ENCODE measurements at regions not wholly inside any gene's neighbourhood (a gene's known extent, or its start where the extent isn't known, plus 50 kb on each side); places are given as distances from the start of the nearest gene placed in this dataset.

- no peak for DNase-seq
- H3K4me3 ChIP-seq = no peak overlapping the region
- H3K36me3 ChIP-seq = no peaks in the 10 kb centered on the region
- no peaks in the 10 kb centered on the region for H3K9me3 ChIP-seq
- TF ChIP-seq EP300 (IDR thresholded peaks at IDR 0.05) (no peak), POLR2A (IDR thresholded peaks at IDR 0.05) (no peak), POLR2AphosphoS5 (IDR thresholded peaks at IDR 0.05) (no peak)
- TF ChIP-seq, protein P1, sequence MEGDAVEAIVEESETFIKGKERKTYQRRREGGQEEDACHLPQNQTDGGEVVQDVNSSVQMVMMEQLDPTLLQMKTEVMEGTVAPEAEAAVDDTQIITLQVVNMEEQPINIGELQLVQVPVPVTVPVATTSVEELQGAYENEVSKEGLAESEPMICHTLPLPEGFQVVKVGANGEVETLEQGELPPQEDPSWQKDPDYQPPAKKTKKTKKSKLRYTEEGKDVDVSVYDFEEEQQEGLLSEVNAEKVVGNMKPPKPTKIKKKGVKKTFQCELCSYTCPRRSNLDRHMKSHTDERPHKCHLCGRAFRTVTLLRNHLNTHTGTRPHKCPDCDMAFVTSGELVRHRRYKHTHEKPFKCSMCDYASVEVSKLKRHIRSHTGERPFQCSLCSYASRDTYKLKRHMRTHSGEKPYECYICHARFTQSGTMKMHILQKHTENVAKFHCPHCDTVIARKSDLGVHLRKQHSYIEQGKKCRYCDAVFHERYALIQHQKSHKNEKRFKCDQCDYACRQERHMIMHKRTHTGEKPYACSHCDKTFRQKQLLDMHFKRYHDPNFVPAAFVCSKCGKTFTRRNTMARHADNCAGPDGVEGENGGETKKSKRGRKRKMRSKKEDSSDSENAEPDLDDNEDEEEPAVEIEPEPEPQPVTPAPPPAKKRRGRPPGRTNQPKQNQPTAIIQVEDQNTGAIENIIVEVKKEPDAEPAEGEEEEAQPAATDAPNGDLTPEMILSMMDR (IDR thresholded peaks at IDR 0.05) = no peak
- H3K4me1 ChIP-seq = no peaks in the 10 kb centered on the region
- intact Hi-C loops (cut with DNase I) = no loop called here
- no peaks in the 10 kb centered on the region for H3K27me3 ChIP-seq
- no peak overlapping the region for H3K27ac ChIP-seq
Measured at GRCh38 chr12:94039199-94039840, 109.1 kb upstream of the PLXNC1 start.

DNA sequence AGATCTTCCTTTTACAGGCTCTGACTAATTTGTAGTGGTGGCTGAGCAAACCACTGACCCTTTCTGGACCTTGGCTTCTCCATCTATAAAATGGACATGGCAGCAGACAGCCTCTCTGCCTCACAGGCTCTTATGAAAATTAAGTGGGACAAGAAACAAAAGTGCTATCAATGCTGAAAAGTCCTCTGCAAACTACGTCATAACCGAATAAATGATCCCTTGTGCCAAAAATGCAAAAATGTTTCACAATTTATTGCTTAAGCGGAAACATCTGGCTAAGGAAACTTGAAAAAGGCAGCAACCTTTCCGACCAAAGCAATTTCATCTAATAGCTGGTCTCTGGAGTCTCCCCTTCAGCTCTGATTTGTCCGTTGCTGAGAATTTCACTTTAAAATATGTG, 108.5 kb upstream of the PLXNC1 start:
- Histone ChIP-seq H3K36me3 (no peaks in the 10 kb centered on the region), H3K4me3 (no peak overlapping the region), H3K27me3 (no peaks in the 10 kb centered on the region), H3K9me3 (no peaks in the 10 kb centered on the region), H3K4me1 (no peaks in the 10 kb centered on the region), H3K27ac (no peak overlapping the region)
- TF ChIP-seq POLR2A (IDR thresholded peaks at IDR 0.05) (no peak), POLR2AphosphoS5 (IDR thresholded peaks at IDR 0.05) (peak in 2 of 4 donors; percentile 36 to 52)
- intact Hi-C loops (cut with DNase I) = no loop called here
- no peak for DNase-seq
- 76 to 90% methylated on average over 5 of the region's 5 CpGs for WGBS, 2 donors

GRCh38 chr12:94041850-94042249, 106.5 kb upstream of the PLXNC1 start:
- TF ChIP-seq, protein P1 (IDR thresholded peaks at IDR 0.05) = no peak
- no peak for TF ChIP-seq POLR2AphosphoS5 (IDR thresholded peaks at IDR 0.05)
- TF ChIP-seq POLR2A (IDR thresholded peaks at IDR 0.05) = no peak
- no peak for TF ChIP-seq EP300 (IDR thresholded peaks at IDR 0.05)
- WGBS, 2 donors = 43 to 61% methylated on average over 3 of the region's 3 CpGs

DNA sequence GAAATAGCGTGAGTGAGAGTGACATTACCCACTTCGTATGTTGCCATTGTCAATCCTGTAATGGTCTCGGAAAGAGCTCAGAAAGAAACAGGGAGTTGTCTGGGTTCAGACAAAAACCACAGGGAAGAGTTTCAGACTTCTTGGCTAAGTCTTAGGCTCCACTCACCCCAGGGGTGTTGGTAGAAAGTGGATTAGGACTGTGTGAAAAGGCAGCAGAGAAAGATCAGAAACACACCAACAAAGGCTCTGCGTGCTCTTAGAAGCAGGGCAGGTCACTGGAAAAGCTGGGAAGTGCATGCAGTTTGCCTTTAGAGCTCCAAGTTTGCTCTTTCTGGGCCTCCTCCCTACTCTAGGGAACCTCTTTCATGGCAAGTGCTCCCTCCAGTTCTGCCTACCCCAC, 106.1 kb upstream of the PLXNC1 start:
- intact Hi-C loops (cut with DNase I) = no loop called here
- H3K9me3 ChIP-seq = no peaks in the 10 kb centered on the region
- no peak for TF ChIP-seq POLR2A (IDR thresholded peaks at IDR 0.05)
- TF ChIP-seq, protein P1 (IDR thresholded peaks at IDR 0.05) = no peak
- no peak for TF ChIP-seq POLR2AphosphoS5 (IDR thresholded peaks at IDR 0.05)
- no peak for TF ChIP-seq EP300 (IDR thresholded peaks at IDR 0.05)
- no peaks in the 10 kb centered on the region for H3K36me3 ChIP-seq
- no peak overlapping the region for H3K27ac ChIP-seq
- H3K4me1 ChIP-seq = peaks cover 0 to 7% (median 6%) of the 10 kb centered on the region in 4 donors
- no peak overlapping the region for H3K4me3 ChIP-seq
- WGBS, 2 donors = 90 to 93% methylated on average over 4 of the region's 4 CpGs
- no peaks in the 10 kb centered on the region for H3K27me3 ChIP-seq
- DNase-seq = no peak

More at GRCh38 chr12:94041850-94042249, 106.5 kb upstream of the PLXNC1 start:
- Histone ChIP-seq H3K4me1 (peaks cover 0 to 2% (median under 1%) of the 10 kb centered on the region in 4 donors), H3K27me3 (no peaks in the 10 kb centered on the region), H3K9me3 (no peaks in the 10 kb centered on the region), H3K4me3 (no peak overlapping the region), H3K27ac (no peak overlapping the region), H3K36me3 (no peaks in the 10 kb centered on the region)
- DNase-seq = no peak
- intact Hi-C loops (cut with DNase I) = no loop called here

GRCh38 chr12:94046626-94047410, 101.6 kb upstream of the PLXNC1 start:
- Histone ChIP-seq H3K4me1 (peaks cover 0 to 21% (median 18%) of the 10 kb centered on the region in 4 donors), H3K36me3 (no peaks in the 10 kb centered on the region), H3K9me3 (no peaks in the 10 kb centered on the region), H3K27me3 (no peaks in the 10 kb centered on the region), H3K4me3 (no peak overlapping the region), H3K27ac (peak overlapping the region in 1 of 4 donors; percentile 64)
- intact Hi-C loops (cut with DNase I) = no loop called here
- 85 to 86% methylated on average over 7 of the region's 7 CpGs for WGBS, 2 donors
- TF ChIP-seq, protein P1 (IDR thresholded peaks at IDR 0.05) = no peak
- TF ChIP-seq EP300 (IDR thresholded peaks at IDR 0.05) = peak in 1 of 4 donors; percentile 25
- no peak for TF ChIP-seq POLR2A (IDR thresholded peaks at IDR 0.05)
- peak in 3 of 4 donors; percentile 22 to 50 (median 36) for TF ChIP-seq POLR2AphosphoS5 (IDR thresholded peaks at IDR 0.05)
- no peak for DNase-seq

All from sigmoid colon (tissue), 6 donors.